BE2C (cell line): ENCODE measurements at regions not wholly inside any gene's neighbourhood (a gene's known extent, or its start where the extent isn't known, plus 50 kb on each side); places are given as distances from the start of the nearest gene placed in this dataset.

ENCODE experiments used
- DNase-seq: peaks from one replicate; pipeline ENCODE4 v3.0.0-alpha.2; 2020
- H3K27me3 ChIP-seq: fragments of 250-450 bp; sonication (Bioruptor Pico); 2 replicates; pipeline ENCODE4 v1.5.1; 2020; ENCODE audit warnings: mild to moderate bottlenecking
- H3K36me3 ChIP-seq: fragments of 250-450 bp; sonication (Bioruptor Pico); 2 replicates; pipeline ENCODE4 v1.5.1; 2020; ENCODE audit warnings: mild to moderate bottlenecking
- H3K4me1 ChIP-seq: fragments of 250-450 bp; sonication (Bioruptor Pico); 2 replicates; pipeline ENCODE4 v1.5.1; 2020
- H3K4me3 ChIP-seq: 2 replicates; pipeline ENCODE4 v1.5.1; 2011; ENCODE audit warnings: low read depth, low read length
- H3K9me3 ChIP-seq: fragments of 250-450 bp; sonication (Bioruptor Pico); 2 replicates; pipeline ENCODE4 v1.5.1; 2020
- CTCF ChIP-seq: IDR thresholded peaks from 2 replicates; pipeline ENCODE4 v1.5.1; 2012; ENCODE audit warnings: mild to moderate bottlenecking, low read depth, low read length

DNA sequence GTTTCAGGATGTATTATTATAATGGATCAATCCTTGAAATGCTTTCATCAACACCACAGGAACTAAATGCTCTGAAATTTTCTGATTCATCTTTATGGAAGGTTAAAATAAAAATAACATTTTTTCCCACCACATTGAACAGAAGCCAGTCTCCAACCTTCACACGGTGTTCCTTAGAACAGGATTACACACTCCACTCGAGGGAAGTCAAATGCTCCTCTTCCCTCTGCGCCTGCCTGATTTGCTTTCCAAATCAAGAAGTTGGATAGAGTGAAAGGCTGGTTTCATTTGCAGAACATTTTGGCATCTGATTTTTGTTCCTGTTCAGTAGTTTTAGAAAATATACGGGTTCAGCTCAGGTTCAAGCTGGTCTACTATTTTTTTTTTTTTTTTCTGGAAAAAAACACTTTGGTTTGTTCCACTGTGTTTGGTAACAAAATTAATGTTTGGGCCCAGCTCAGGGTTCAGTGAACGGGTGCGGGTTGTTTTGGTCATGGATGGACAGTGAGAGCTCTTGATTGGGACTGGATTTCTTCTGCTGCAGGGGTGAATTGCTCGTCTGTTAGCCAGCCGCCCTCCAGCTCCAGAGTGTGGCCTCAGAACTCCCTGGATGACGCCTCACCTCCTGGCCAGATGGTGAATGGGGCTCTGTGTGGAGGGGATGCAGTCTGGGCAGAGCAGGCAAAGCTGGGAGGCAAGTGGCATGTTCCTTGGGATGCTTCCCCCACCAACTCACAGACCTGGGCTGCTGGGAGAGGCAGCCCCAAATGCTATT is 82.4 kb upstream of the STC2 start:
- Histone ChIP-seq H3K4me1 (no peaks in the 10 kb centered on the region), H3K27me3 (peaks cover 8% of the 10 kb centered on the region), H3K9me3 (no peaks in the 10 kb centered on the region), H3K4me3 (no peak overlapping the region), H3K36me3 (no peaks in the 10 kb centered on the region)
- TF ChIP-seq CTCF = no peak
- DNase-seq = no peak

- no peaks in the 10 kb centered on the region for H3K36me3 ChIP-seq
- no peak overlapping the region for H3K4me3 ChIP-seq
- H3K27me3 ChIP-seq = peaks cover 8% of the 10 kb centered on the region
- no peak for DNase-seq
- H3K4me1 ChIP-seq = no peaks in the 10 kb centered on the region
- no peaks in the 10 kb centered on the region for H3K9me3 ChIP-seq
- no peak for TF ChIP-seq CTCF
Observed at GRCh38 chr5:173408946-173409345, 80.7 kb upstream of the STC2 start.

DNA sequence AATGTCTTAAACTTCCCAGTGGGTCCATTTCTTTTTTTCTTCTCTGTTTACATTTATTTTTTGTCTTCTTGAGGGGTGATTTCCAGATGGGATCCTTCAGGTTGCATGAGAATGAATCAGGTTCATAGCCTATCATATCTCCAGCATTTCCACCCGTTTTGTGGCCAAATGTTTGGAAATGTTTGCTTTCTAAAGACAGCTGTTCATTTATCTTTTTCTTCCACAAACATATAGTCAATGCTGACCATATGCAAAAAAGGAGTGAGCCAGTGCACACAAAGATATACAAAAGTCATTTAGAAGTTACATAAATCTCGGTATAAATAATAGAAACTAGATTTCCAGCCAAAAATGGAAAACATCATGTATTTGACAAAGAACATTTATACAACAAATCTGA is 71.6 kb upstream of the STC2 start:
- H3K9me3 ChIP-seq = no peaks in the 10 kb centered on the region
- DNase-seq = no peak
- H3K4me1 ChIP-seq = no peaks in the 10 kb centered on the region
- TF ChIP-seq CTCF = no peak
- no peaks in the 10 kb centered on the region for H3K36me3 ChIP-seq
- no peak overlapping the region for H3K4me3 ChIP-seq
- H3K27me3 ChIP-seq = 0 out of 2 replicates have a peak, but pooled peaks cover 3% of the 10 kb centered on the region

DNA sequence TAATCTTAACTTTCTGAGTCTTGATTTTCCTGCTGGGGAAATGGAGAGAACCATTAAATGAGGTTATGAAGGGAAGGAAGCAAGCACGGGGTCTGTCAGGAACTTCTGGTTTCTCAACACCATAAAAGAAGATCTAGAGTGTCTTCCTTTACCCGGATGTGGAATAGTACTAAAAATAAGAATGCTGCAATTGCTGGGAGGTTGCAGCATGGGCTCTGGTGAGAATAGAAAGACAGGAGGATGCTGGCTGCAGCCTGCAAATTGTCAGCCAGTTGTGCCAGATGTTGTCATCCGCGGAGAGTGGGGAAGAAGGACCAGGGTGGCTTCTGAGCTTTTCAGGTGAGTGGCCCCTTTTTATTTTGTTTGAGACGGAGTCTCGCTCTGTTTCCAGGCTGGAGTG is 69.3 kb upstream of the STC2 start:
- Histone ChIP-seq H3K9me3 (no peaks in the 10 kb centered on the region), H3K36me3 (no peaks in the 10 kb centered on the region), H3K4me3 (no peak overlapping the region), H3K4me1 (no peaks in the 10 kb centered on the region), H3K27me3 (peaks cover 4% of the 10 kb centered on the region; the same call in 1 of the 2 replicates)
- no peak for DNase-seq
- no peak for TF ChIP-seq CTCF

- DNase-seq = peak; percentile 33
Observed at GRCh38 chr5:173396311-173396993, 68.2 kb upstream of the STC2 start.

More at GRCh38 chr5:173396311-173396993, 68.2 kb upstream of the STC2 start:
- Histone ChIP-seq H3K27me3 (peaks cover 9% of the 10 kb centered on the region; the same call in 1 of the 2 replicates), H3K4me3 (no peak overlapping the region), H3K4me1 (no peaks in the 10 kb centered on the region), H3K9me3 (no peaks in the 10 kb centered on the region), H3K36me3 (no peaks in the 10 kb centered on the region)
- peak; percentile 30 for TF ChIP-seq CTCF
